DOHH2 (cell line): ENCODE measurements at regions not wholly inside any gene's neighbourhood (a gene's known extent, or its start where the extent isn't known, plus 50 kb on each side); places are given as distances from the start of the nearest gene placed in this dataset.

ENCODE experiments used
- H3F3A ChIP-seq: fragments of 200-600 bp; sonication (generic), shearing (Covaris generic); 2 replicates; pipeline ENCODE4 v1.6.0; 2016; ENCODE audit warnings: antibody characterized with exemption, mild to moderate bottlenecking; ENCODE audit not compliant: control insufficient read depth, insufficient read depth
- H3K27ac ChIP-seq: fragments of 200-600 bp; sonication (generic); 2 replicates; pipeline ENCODE4 v1.5.1; 2014; ENCODE audit warnings: low read depth, mild to moderate bottlenecking, low read length, moderate library complexity
- H3K27me3 ChIP-seq: fragments of 200-600 bp; sonication (generic); 2 replicates; pipeline ENCODE4 v1.6.1; 2014; ENCODE audit warnings: mild to moderate bottlenecking, low read length, mixed read lengths; ENCODE audit not compliant: control insufficient read depth
- H3K36me3 ChIP-seq: fragments of 200-600 bp; sonication (generic); 2 replicates; pipeline ENCODE4 v1.6.1; 2014; ENCODE audit warnings: mild to moderate bottlenecking, low read length, moderate library complexity, mixed read lengths; ENCODE audit not compliant: control insufficient read depth
- H3K4me1 ChIP-seq: fragments of 200-600 bp; sonication (generic); 2 replicates; pipeline ENCODE4 v1.6.1; 2014; ENCODE audit warnings: mild to moderate bottlenecking, low read length, mixed read lengths; ENCODE audit not compliant: control insufficient read depth
- H3K4me2 ChIP-seq: fragments of 200-600 bp; sonication (generic); 2 replicates; pipeline ENCODE4 v1.6.0; 2014; ENCODE audit warnings: mild to moderate bottlenecking, low read length, moderate library complexity
- H3K4me3 ChIP-seq: fragments of 200-600 bp; sonication (generic); 2 replicates; pipeline ENCODE4 v1.5.1; 2014; ENCODE audit warnings: mild to moderate bottlenecking, low read length, mixed read lengths
- H3K79me2 ChIP-seq: fragments of 200-600 bp; sonication (generic); 2 replicates; pipeline ENCODE4 v1.6.1; 2014; ENCODE audit warnings: mild to moderate bottlenecking, low read length, mixed read lengths; ENCODE audit not compliant: control insufficient read depth
- H3K9me2 ChIP-seq: fragments of 200-600 bp; sonication (generic); replicated peaks from 2 replicates; pipeline ENCODE4 v1.6.1; 2014; ENCODE audit warnings: mild to moderate bottlenecking, low read length, mixed read lengths; ENCODE audit not compliant: control insufficient read depth
- H3K9me3 ChIP-seq: fragments of 200-600 bp; sonication (generic); 2 replicates; pipeline ENCODE4 v1.6.1; 2014; ENCODE audit warnings: antibody characterized with exemption, low read length, mixed read lengths; ENCODE audit not compliant: control insufficient read depth, insufficient read depth
- H4K20me1 ChIP-seq: fragments of 200-600 bp; sonication (generic); 2 replicates; pipeline ENCODE4 v1.6.0; 2014; ENCODE audit warnings: low read depth, mild to moderate bottlenecking, antibody characterized with exemption, low read length, moderate library complexity; ENCODE audit not compliant: control insufficient read depth, insufficient read depth
- EZH2phosphoT487 ChIP-seq: fragments of 200-600 bp; sonication (generic); IDR thresholded peaks from 2 replicates; pipeline ENCODE4 v1.6.1; 2017; ENCODE audit warnings: borderline replicate concordance, mild to moderate bottlenecking, antibody characterized with exemption, low read length, moderate library complexity, mixed read lengths
- TF ChIP-seq, protein P1 (sequence below): fragments of 200-600 bp; sonication (generic); IDR thresholded peaks from one replicate; pipeline ENCODE4 v1.5.1; 2014; ENCODE audit warnings: antibody characterized with exemption, mild to moderate bottlenecking, low read depth, low read length; ENCODE audit not compliant: poor library complexity, severe bottlenecking

DNA sequence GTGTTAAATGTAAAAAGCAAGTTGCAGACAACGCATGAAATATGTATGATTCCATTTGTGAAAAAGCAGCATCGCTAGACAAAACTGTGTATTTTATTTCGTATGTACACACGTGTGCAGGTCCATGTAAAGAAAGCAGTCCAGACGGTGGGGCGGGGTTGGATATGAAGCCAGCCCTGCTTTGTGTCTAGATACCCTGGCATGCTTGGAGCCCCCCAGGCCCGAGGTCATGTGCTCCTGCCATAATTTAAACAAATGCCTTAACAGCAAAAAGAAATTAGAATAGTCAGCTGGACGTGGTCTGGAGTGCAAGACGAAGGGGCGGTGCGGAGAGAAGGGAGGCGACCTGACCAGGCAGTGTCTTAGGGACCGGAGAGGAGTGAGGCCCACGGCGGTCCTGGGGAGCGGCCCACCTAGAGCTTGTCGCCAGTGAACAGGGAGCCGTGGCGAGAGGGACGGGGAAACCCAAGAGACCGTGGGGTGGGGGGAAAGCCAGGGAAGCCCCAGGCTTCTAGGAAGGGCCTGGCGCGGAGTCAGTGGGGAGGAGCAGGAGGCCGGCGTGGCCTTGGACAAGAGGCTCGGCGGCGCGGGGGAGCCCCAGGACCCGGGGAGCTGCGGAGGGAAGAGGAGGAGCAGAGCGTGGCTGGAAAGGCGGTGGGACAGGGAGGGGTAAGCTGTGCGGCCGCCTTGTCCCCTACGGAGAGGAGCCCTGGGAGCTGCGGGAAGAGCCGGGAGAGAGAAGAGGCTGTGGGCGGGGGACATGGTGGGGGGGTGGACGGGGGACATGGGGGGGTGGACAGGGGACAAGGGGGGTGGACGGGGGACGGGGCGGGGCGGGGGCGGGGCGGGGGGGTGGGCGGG is 118.5 kb upstream of the C14orf180 start:
- TF ChIP-seq, protein P1, sequence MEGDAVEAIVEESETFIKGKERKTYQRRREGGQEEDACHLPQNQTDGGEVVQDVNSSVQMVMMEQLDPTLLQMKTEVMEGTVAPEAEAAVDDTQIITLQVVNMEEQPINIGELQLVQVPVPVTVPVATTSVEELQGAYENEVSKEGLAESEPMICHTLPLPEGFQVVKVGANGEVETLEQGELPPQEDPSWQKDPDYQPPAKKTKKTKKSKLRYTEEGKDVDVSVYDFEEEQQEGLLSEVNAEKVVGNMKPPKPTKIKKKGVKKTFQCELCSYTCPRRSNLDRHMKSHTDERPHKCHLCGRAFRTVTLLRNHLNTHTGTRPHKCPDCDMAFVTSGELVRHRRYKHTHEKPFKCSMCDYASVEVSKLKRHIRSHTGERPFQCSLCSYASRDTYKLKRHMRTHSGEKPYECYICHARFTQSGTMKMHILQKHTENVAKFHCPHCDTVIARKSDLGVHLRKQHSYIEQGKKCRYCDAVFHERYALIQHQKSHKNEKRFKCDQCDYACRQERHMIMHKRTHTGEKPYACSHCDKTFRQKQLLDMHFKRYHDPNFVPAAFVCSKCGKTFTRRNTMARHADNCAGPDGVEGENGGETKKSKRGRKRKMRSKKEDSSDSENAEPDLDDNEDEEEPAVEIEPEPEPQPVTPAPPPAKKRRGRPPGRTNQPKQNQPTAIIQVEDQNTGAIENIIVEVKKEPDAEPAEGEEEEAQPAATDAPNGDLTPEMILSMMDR = no peak
- no peak for TF ChIP-seq EZH2phosphoT487
- H3K9me3 ChIP-seq = no peaks in the 10 kb centered on the region
- no peaks in the 10 kb centered on the region for H3K79me2 ChIP-seq
- peaks cover 3% of the 10 kb centered on the region; the same call in 1 of the 2 replicates for H3K27me3 ChIP-seq
- H3K4me1 ChIP-seq = no peaks in the 10 kb centered on the region
- no peaks in the 10 kb centered on the region for H3K9me2 ChIP-seq
- H3K4me3 ChIP-seq = no peak overlapping the region
- H3K36me3 ChIP-seq = no peaks in the 10 kb centered on the region
- no peak overlapping the region for H3K4me2 ChIP-seq
- no peaks in the 10 kb centered on the region for H3F3A ChIP-seq
- no peaks in the 10 kb centered on the region for H4K20me1 ChIP-seq
- H3K27ac ChIP-seq = no peak overlapping the region

DNA sequence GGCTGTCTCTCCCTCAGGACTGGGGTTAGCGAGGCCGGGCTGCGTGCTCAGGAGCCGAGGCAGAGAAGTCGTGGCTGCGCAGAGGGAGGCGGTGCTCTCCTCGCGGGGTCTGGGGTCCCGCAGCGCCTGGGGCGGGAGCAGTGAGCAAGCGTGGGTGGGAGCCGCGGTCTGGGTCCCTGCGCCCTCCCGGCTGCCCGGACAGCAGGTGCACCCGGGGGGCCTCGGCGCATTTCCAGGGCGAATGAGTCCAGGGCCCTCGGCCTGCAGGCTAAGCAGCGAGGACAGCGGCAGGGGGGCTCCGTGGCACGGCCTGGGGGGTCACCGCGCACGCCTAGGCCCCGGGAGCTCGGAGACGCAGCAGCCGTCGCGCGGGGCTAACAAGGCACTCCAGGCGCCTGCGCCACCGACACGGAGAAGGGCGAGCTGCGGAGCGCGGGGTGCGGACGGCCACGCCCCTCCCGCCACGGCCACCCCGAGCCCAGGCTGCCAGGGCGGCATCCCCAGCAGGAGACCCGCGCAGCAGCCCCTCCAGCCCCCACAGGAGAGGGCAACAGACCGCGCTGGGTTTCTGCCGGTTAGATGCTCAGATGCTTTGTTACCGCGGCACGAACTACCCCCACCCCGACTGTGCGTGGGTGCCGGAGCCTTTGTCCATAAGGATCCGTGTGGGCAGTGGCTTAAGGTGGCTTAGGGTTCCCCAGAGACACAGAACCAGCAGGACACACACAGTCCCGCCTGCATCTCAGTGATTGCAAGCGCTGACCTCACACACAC is 117.7 kb upstream of the C14orf180 start:
- Histone ChIP-seq H3K4me2 (no peak overlapping the region), H3F3A (no peaks in the 10 kb centered on the region), H4K20me1 (no peaks in the 10 kb centered on the region), H3K79me2 (no peaks in the 10 kb centered on the region), H3K4me3 (no peak overlapping the region), H3K9me3 (no peaks in the 10 kb centered on the region), H3K36me3 (no peaks in the 10 kb centered on the region), H3K4me1 (no peaks in the 10 kb centered on the region), H3K27ac (no peak overlapping the region), H3K27me3 (peaks cover 3% of the 10 kb centered on the region; the same call in 1 of the 2 replicates), H3K9me2 (no peaks in the 10 kb centered on the region)
- no peak for TF ChIP-seq EZH2phosphoT487
- TF ChIP-seq, protein P1 = no peak

DNA sequence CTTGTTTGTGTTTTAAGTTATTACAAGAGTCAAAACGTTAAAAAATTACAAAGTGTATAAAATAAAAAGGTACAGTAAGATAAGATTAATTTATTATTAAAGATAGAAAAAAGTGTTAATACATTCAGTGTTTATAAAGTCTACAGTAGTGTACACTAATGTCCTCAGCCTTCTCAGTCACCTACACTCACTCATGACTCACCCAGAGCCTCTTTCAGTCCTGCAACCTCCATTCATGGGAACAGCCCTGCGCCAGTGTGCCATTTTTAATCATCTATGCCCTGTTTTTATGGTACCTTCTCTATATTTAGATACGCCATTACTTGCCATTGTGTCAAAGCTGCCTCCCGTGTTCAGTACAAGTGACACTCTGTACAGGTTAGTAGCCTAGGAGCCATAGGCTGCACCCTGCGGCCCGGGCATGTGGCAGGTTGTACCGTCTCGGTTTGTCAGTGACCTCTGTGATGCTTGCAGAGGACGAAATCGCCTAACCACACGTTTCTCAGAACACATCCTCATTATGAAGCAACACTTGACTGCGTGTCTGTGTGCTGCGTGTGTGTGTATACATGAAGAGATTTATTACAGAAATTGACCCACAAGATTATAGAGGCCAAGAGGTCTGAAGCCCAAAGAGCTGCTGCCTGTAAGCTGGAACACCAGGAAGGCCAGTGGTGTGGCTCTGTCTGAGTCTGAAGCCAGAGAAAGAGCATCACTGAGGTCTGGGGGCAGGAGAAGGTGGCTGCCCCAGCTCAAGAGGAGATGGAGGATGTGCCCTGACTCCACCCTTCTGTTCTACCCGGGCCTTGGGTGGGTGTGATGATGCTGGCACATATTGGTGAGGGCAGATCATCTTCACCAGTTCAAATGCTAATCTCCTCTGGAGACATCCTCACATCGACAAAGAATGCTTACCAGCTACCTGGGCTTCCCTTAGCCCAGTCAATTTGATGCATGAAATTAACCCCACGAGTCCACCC is 116.6 kb upstream of the C14orf180 start:
- Histone ChIP-seq H3K36me3 (no peaks in the 10 kb centered on the region), H3K4me3 (no peak overlapping the region), H4K20me1 (no peaks in the 10 kb centered on the region), H3K4me2 (no peak overlapping the region), H3K9me3 (no peaks in the 10 kb centered on the region), H3K9me2 (no peaks in the 10 kb centered on the region), H3F3A (no peaks in the 10 kb centered on the region), H3K4me1 (no peaks in the 10 kb centered on the region), H3K27ac (no peak overlapping the region), H3K27me3 (peaks cover 3% of the 10 kb centered on the region; the same call in 1 of the 2 replicates), H3K79me2 (no peaks in the 10 kb centered on the region)
- no peak for TF ChIP-seq EZH2phosphoT487
- TF ChIP-seq, protein P1 = no peak
